ENCODE measurements at regions not wholly inside any gene's neighbourhood (a gene's known extent, or its start where the extent isn't known, plus 50 kb on each side); places are given as distances from the start of the nearest gene placed in this dataset.
"Not testable (repeated sequence)": the region's sequence is repeated elsewhere in the genome, so short reads cannot be mapped to it uniquely, and the experiment has no call there.

DNA sequence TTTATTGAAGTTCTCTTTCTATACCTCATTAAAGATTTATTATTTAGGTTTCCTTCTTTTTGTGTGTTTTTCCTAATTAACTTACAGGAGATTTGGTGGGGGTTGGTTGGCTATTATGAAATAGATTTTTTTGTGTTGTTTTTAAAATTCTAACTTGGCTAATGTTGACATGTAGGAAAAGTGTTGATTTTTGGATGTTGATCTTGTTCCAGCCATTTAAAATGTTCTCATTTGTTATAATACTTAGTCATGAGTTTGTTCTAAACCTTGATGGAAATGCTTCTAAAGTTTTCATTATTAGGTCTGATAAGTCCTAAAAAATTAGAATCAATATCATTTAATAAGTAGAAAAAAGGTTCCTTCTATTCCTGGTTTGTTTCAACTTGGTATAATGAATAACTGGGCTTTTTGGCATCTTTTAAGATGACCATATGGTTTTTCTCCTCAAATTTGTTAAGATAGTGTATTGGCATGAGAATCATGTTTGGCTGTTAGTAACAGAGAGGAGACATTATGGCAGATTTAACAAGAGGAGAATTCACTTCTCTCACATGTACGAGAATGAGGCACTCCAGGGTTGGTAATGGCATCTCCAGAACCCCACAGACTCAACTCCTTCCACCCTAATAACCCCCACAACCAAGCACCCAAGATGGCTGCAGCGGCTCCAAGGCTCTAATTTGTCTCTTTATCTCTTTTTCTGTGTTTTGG, 104.1 kb downstream of the ARHGAP11B start:
- not testable (repeated sequence) for H3K27ac ChIP-seq, H3K36me3 ChIP-seq, H3K4me3 ChIP-seq, H3K4me1 ChIP-seq, H3K27me3 ChIP-seq, ATAC-seq, H3K9me3 ChIP-seq
- 56 to 88% methylated on average over 2 of the region's 2 CpGs for WGBS, 2 donors (ENCODE audit: low coverage in 1 of 2)

DNA sequence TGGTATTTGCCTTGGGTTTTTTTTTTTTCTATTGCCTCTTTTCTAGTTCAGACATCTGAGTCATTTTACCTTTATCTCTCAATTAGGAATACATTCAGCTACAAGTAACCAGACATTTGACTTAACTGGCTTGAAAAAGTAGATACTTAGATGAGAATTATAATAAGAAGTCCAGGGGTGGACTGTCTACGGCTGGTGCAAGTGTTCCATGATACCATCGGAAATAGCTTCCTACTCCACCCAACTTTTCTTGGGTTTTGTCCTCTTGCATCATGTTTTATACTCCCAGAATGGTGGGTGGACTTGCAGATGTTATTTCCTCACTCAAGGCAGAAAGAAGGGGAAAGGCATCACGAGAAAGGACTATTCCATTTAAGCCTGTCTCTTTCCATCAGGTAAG, 104.7 kb downstream of the ARHGAP11B start:
- not testable (repeated sequence) for H3K27ac ChIP-seq, H3K27me3 ChIP-seq, H3K4me3 ChIP-seq, H3K4me1 ChIP-seq, H3K9me3 ChIP-seq, ATAC-seq, H3K36me3 ChIP-seq
- 36 to 87% methylated on average over 2 to 3 of the region's 3 CpGs for WGBS, 2 donors (ENCODE audit: low coverage in 1 of 2)

DNA sequence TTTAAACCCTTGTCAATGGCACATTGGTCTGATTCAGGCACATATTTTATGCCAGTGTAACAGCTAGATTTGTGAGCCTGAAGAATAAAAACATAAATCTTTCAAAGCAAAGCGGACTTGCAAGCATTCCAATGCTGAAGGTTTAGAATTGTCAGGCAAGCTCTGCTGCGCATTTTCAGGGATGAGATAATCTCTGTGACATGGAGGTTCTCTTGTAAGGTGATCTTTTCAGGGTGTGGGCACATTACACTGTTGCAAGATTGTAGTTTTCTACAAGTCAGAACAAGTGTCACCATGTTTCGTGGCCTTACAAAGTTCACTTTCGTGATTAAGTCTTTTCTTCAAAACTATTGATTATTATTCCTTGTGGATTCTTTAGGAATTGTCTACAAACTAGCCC, 106.2 kb downstream of the ARHGAP11B start:
- not testable (repeated sequence) for H3K36me3 ChIP-seq, H3K27me3 ChIP-seq, ATAC-seq, H3K4me3 ChIP-seq, H3K9me3 ChIP-seq, H3K27ac ChIP-seq, H3K4me1 ChIP-seq
- WGBS, 2 donors (ENCODE audit: low coverage in 1 of 2) = 95 to 100% methylated on average over 2 to 4 of the region's 4 CpGs

DNA sequence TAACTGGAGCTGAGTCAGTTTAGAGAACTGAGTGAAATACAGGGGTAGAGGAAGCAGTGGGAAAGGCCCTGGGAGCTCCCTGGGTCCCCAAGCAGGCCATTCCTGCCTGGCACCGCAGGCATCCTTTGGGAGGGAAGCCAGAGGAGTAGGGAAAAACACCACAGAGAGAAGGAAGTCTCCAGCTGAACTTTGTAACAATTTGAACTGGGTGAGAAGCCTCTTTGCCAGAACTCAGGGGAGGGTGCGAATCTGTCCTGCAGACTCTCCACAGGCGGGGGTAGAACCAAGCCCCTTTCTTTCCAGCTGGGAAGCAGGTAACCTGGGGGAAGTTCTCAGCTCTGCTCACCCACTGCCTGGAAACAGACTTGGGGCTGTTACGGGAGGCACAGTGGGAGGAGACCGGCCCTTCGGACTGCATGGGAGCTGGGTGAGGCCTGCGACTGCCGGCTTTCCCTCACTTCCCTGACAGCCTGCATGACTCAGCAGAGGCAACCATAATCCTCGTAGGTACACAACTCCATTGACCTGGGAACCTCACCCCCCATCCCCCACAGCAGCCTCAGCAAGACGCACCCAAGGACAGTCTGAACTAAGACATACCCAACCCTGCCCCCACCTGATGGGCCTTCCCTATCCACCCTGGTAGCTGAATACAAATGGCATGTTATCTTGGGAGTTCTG, 110.1 kb downstream of the ARHGAP11B start:
- H3K4me3 ChIP-seq, H3K9me3 ChIP-seq, H3K27ac ChIP-seq, ATAC-seq, H3K36me3 ChIP-seq, H3K4me1 ChIP-seq, H3K27me3 ChIP-seq: not testable (repeated sequence)
- WGBS, 2 donors (ENCODE audit: low coverage in 1 of 2) = 70% methylated on average over 2 of the region's 10 CpGs; no CpG with 5 or more reads in 1 of the 2 donors

DNA sequence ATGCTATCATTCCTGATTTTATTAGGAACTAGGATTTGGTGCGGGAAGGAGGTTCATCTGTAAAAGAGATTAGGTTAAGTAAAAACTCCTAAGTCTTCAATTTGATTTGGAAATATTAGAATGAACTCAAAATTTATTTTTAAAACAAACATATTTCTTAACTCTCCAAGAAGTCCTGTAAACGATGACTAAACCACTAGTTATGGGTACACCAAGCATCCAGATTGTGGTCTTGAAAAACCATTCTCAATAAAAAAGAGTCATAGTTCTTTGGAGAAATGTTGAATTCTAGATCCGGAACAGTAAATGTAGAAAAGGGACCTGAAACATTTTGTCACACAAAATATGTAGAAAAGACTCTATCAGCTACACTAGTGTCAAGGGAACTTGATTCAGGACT, 116.9 kb downstream of the ARHGAP11B start:
- H3K4me3 ChIP-seq, H3K9me3 ChIP-seq, H3K27me3 ChIP-seq, H3K4me1 ChIP-seq, H3K27ac ChIP-seq, H3K36me3 ChIP-seq, ATAC-seq: not testable (repeated sequence)
- 84 to 100% methylated on average over 1 to 3 of the region's 3 CpGs for WGBS, 2 donors (ENCODE audit: low coverage in 1 of 2)

DNA sequence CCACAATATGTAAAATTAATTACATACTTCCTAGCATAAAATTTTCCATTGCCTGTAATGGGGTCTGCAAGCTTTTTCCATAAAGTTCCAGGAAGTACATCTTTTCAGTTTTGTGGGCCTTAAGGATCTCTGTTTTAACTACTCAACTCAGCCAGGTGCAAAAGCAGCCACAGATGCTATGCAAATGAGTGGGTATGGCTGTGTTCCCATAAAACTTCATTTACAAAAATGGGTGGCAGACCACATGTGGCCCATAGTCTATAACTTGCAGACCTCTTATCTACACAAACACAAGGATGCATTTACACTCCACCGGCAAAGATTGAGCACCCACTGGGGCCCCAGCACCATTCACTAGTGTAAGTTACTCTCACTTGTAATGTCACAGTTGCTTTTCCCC, 123.1 kb downstream of the ARHGAP11B start:
- not testable (repeated sequence) for H3K27me3 ChIP-seq, H3K27ac ChIP-seq, ATAC-seq, H3K4me3 ChIP-seq, H3K9me3 ChIP-seq, H3K4me1 ChIP-seq, H3K36me3 ChIP-seq
- no CpG with 5 or more reads among the region's 1 CpG for WGBS, 2 donors (ENCODE audit: low coverage in 1 of 2)

DNA sequence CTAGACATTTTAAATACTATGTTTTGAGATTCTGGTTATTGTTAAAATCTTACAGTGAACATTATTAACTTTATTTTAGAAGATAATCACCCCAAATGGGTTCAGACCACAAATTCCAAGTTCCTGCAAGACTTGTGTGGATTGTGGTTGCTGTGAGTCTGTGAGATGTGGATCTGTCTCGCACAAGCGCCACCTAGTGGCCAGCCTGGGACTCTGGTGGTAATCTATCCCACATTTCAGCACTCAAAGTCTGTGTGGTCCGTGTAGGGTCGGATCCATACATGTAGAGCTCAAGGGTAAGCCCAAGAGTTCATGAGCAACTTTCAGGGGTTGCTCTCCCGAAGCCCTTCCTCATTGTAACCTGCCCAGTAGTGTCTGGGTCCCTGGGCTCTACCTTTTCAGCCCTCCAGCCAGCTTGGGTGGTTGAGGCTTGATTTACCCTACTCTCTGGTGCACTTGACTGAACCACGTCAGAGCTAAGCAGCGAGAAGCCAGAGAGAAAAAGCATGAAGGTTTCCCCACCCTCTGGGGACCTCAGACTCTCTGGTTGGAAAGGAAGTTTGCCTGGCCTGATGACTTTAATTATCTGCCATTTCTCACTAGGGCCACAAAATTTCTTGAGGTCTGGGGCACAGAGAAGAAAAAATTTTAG, 129.2 kb downstream of the ARHGAP11B start:
- H3K4me3 ChIP-seq, H3K27ac ChIP-seq, H3K36me3 ChIP-seq, H3K4me1 ChIP-seq, H3K9me3 ChIP-seq, H3K27me3 ChIP-seq: not testable (repeated sequence)
- peak; percentile 55 for ATAC-seq
- TF ChIP-seq, protein P1, sequence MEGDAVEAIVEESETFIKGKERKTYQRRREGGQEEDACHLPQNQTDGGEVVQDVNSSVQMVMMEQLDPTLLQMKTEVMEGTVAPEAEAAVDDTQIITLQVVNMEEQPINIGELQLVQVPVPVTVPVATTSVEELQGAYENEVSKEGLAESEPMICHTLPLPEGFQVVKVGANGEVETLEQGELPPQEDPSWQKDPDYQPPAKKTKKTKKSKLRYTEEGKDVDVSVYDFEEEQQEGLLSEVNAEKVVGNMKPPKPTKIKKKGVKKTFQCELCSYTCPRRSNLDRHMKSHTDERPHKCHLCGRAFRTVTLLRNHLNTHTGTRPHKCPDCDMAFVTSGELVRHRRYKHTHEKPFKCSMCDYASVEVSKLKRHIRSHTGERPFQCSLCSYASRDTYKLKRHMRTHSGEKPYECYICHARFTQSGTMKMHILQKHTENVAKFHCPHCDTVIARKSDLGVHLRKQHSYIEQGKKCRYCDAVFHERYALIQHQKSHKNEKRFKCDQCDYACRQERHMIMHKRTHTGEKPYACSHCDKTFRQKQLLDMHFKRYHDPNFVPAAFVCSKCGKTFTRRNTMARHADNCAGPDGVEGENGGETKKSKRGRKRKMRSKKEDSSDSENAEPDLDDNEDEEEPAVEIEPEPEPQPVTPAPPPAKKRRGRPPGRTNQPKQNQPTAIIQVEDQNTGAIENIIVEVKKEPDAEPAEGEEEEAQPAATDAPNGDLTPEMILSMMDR (IDR thresholded peaks at IDR 0.05) = peak in 1 of 4 experiments; percentile 47
- WGBS, 2 donors (ENCODE audit: low coverage in 1 of 2) = 8% methylated on average over 2 of the region's 7 CpGs; no CpG with 5 or more reads in 1 of the 2 donors

DNA sequence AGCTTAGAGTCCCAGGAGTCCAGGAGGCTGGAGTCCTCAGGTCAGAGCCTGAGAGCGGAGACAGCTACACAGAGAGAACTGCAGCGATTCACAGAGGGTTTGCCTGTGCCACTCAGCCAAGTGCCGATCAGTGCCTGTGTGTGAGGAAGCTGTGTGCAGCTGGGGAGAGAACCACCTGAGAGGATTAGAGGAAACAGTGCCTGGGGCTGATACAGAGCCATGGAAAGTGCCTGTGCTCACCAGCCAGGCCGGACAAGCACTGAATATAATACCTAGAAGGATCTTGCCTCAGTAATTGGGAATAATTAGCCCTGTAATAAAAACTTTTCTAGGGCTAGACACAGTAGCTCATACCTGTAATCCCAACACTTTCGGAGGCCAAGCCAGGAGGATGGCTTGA, 134.7 kb downstream of the ARHGAP11B start:
- ATAC-seq, H3K9me3 ChIP-seq, H3K4me3 ChIP-seq, H3K27ac ChIP-seq, H3K36me3 ChIP-seq, H3K4me1 ChIP-seq, H3K27me3 ChIP-seq: not testable (repeated sequence)
- 80 to 89% methylated on average over 2 to 3 of the region's 5 CpGs for WGBS, 2 donors (ENCODE audit: low coverage in 1 of 2)

DNA sequence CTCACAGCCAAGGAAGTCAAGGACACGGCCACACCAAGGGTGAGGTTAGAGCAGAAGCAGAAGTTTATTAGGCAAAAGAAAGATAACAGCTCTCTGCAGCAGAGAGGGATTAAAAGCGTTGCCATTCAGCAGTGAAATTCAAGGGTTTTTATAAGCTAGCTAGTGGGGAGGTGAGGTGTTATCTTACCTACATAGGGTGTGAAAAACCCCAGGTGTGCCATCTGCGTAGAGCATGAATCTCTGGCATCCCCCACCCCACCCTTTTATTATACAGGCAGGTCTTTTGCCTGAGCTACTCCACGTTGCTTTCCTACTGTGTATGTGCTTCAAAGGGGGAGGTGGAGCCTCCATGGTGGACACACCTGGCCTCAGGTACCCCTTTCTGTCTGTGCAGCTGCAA, 135.4 kb downstream of the ARHGAP11B start:
- not testable (repeated sequence) for H3K36me3 ChIP-seq, H3K4me1 ChIP-seq, H3K4me3 ChIP-seq, H3K27me3 ChIP-seq, H3K9me3 ChIP-seq, ATAC-seq, H3K27ac ChIP-seq
- WGBS, 2 donors (ENCODE audit: low coverage in 1 of 2) = 51% methylated on average over 2 of the region's 4 CpGs; no CpG with 5 or more reads in 1 of the 2 donors

DNA sequence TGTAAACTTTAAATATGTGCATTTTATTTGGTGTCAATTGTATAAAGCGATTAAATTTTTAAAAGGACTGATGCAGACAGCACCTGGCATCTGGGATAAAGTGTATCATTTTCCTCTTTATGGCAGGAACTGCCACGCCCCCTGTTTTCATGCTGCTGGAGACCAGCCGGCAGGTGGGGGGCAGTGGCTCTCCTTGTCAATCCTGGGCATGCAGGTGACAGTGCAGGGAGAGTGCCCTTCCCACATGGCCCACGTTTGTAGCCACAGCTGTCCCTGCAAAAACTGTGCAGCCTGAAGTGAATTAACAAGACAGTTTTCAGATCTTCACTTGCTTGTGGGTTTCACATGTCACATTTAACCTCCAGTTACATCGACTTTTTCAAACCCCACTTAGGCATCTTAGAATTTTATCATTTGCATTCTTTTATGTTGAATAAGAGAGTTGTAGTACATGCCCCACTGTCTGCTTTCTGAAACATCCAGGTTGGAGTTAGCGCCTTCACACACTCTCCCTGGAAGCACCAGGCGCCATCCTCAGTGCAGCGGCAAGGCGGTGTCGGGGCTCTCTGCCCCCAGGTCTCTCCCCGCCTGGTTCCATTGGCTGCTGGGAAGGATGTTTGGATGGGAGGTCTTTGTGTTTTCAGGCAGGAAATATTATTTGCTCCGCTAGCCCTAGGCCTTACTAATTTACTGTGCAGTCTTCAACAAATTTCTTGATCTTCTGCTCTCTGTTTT, 134.2 kb upstream of the FAN1 start:
- not testable (repeated sequence) for H3K9me3 ChIP-seq, ATAC-seq, H3K27me3 ChIP-seq, H3K4me3 ChIP-seq, H3K4me1 ChIP-seq, H3K36me3 ChIP-seq, H3K27ac ChIP-seq
- 80 to 91% methylated on average over 6 to 10 of the region's 12 CpGs for WGBS, 2 donors (ENCODE audit: low coverage in 1 of 2)

Data from gastroesophageal sphincter (tissue), 4 donors.